Panc1 (cell line): ENCODE measurements at regions not wholly inside any gene's neighbourhood (a gene's known extent, or its start where the extent isn't known, plus 50 kb on each side); places are given as distances from the start of the nearest gene placed in this dataset.

Source experiments
- ATAC-seq: fragments of 200-7000 bp; cut with Tn5 transposase; 2 replicates; pipeline ENCODE4 v1.9.1; 2020; ENCODE audit warnings: mild to moderate bottlenecking, moderate library complexity
- BruUV-seq: library from RNA; stranded (reverse); fragments of 400-500 nt; replicated peaks from 2 replicates; lab custom pipeline; 2021; lab: Mats Ljungman, UMichigan
- CTCF ChIA-PET: fragments of 300-600 bp; sonication (Branson Sonifier 250); formaldehyde crosslinking; loops from one replicate; lab custom pipeline; 2022; ENCODE audit warnings: antibody characterized with exemption; lab: Charles Lee
- POLR2A ChIA-PET: fragments of 300-600 bp; sonication (Branson Sonifier 250); formaldehyde crosslinking; loops from one replicate; lab custom pipeline; 2022; ENCODE audit warnings: antibody characterized with exemption; lab: Charles Lee
- DNase-seq: peaks from one replicate; pipeline ENCODE4 v3.0.0-alpha.2; 2010; ENCODE audit warnings: low read depth, low spot score
- H3K27ac ChIP-seq: 2 replicates; pipeline ENCODE4 v1.5.1; 2011; ENCODE audit warnings: mild to moderate bottlenecking, low read length, inconsistent platforms
- H3K27me3 ChIP-seq: fragments of 200-500 bp; sonication (Bioruptor generic); 2 replicates; pipeline ENCODE4 v1.6.0; 2014; ENCODE audit warnings: low read length, inconsistent platforms; ENCODE audit not compliant: control insufficient read depth, insufficient read depth
- H3K36me3 ChIP-seq: fragments of 200-500 bp; sonication (Bioruptor generic); 2 replicates; pipeline ENCODE4 v1.5.1; 2014; ENCODE audit warnings: inconsistent platforms, mild to moderate bottlenecking, low read length, moderate library complexity; ENCODE audit not compliant: control insufficient read depth, insufficient read depth
- H3K4me1 ChIP-seq: 2 replicates; pipeline ENCODE4 v1.5.1; 2011; ENCODE audit warnings: inconsistent platforms, mild to moderate bottlenecking, low read length, moderate library complexity; ENCODE audit not compliant: control insufficient read depth, insufficient read depth
- H3K4me3 ChIP-seq, 2 experiments: 2 replicates each; pipeline ENCODE4 v1.5.1; 2011 to 2012; ENCODE audit warnings: low read depth in 2 of 2, low read length in 2 of 2, mild to moderate bottlenecking in 2 of 2, inconsistent platforms in 1 of 2, moderate library complexity in 1 of 2
- H3K9me3 ChIP-seq: fragments of 200-500 bp; sonication (Bioruptor generic); 2 replicates; pipeline ENCODE4 v1.5.1; 2014; ENCODE audit warnings: low read depth, mild to moderate bottlenecking, inconsistent platforms, low read length, moderate library complexity; ENCODE audit not compliant: control insufficient read depth, insufficient read depth
- POLR2AphosphoS5 ChIP-seq: IDR thresholded peaks from 2 replicates; pipeline ENCODE4 v1.6.1; 2012; ENCODE audit warnings: mild to moderate bottlenecking, low read depth, low read length, moderate library complexity
- REST ChIP-seq, 2 experiments: IDR thresholded peaks; 2 replicates each; pipeline ENCODE4 v1.6.1; 2011 to 2012; ENCODE audit warnings: low read depth in 2 of 2, control low read depth in 1 of 2, low read length in 1 of 2, mild to moderate bottlenecking in 1 of 2, moderate library complexity in 1 of 2; ENCODE audit not compliant: insufficient read depth in 1 of 2
- SIN3A ChIP-seq: IDR thresholded peaks from 2 replicates; pipeline ENCODE4 v1.6.1; 2012; ENCODE audit warnings: low read depth, mild to moderate bottlenecking, low read length, moderate library complexity, borderline replicate concordance; ENCODE audit not compliant: insufficient read depth
- TCF7L2 ChIP-seq: IDR thresholded peaks from 2 replicates; pipeline ENCODE4 v1.6.1; 2011; ENCODE audit warnings: mild to moderate bottlenecking, low read depth, low read length, inconsistent platforms
- in situ Hi-C: cut with HindIII; loops from 2 replicates; pipeline ENCODE4 v1.10.0; 2016; ENCODE audit warnings: low sequenced_read_pairs, low pct_unique_long_range_greater_than_20kb
- intact Hi-C: fragments of 100-400 bp; cut with micrococcal nuclease; formaldehyde crosslinking; loops from one replicate; pipeline ENCODE4 v1.10.0; 2022; ENCODE audit not compliant: unreplicated experiment
- TF ChIP-seq, protein P1 (sequence below): fragments of 450-650 bp; IDR thresholded peaks from 2 replicates; pipeline ENCODE4 v1.5.1; 2017; ENCODE audit warnings: mild to moderate bottlenecking

DNA sequence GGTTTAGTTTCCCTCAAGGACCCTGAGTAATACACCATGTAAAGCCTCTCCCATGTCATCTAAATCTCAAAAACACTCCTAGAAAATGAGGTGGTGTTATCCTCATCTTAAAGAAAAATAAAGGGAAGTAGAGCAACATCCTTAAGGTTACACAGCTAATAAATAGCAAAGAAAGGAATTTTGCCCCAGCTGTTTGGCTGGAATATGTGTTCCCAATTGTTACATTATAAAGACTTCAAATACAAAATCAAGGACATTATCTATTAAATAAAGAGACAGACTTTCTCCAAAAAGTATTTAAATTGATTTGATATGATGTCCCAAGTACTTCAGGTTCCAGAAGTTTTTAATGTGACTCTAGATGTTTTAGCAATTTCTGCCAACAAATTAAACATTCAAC, 57.9 kb upstream of the IL15 start:
- DNase-seq (no peak), ATAC-seq (no peak)
- H3K4me3 ChIP-seq: no peak overlapping the region
- CTCF ChIA-PET: no interaction called here
- in situ Hi-C loops (no loop called here), intact Hi-C loops (no loop called here)
- H3K27ac ChIP-seq: no peak overlapping the region
- no peaks in the 10 kb centered on the region for H3K4me1 ChIP-seq
- no peaks in the 10 kb centered on the region for H3K9me3 ChIP-seq
- POLR2A ChIA-PET: no interaction called here
- H3K27me3 ChIP-seq: no peaks in the 10 kb centered on the region
- no peak for TF ChIP-seq REST (IDR thresholded peaks at IDR 0.05; ENCODE audit: insufficient read depth in 1 of 2, low read depth in 2 of 2, low read length in 1 of 2)
- TF ChIP-seq SIN3A: no peak
- no peak for TF ChIP-seq TCF7L2
- TF ChIP-seq, protein P1, sequence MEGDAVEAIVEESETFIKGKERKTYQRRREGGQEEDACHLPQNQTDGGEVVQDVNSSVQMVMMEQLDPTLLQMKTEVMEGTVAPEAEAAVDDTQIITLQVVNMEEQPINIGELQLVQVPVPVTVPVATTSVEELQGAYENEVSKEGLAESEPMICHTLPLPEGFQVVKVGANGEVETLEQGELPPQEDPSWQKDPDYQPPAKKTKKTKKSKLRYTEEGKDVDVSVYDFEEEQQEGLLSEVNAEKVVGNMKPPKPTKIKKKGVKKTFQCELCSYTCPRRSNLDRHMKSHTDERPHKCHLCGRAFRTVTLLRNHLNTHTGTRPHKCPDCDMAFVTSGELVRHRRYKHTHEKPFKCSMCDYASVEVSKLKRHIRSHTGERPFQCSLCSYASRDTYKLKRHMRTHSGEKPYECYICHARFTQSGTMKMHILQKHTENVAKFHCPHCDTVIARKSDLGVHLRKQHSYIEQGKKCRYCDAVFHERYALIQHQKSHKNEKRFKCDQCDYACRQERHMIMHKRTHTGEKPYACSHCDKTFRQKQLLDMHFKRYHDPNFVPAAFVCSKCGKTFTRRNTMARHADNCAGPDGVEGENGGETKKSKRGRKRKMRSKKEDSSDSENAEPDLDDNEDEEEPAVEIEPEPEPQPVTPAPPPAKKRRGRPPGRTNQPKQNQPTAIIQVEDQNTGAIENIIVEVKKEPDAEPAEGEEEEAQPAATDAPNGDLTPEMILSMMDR: no peak
- no peak for TF ChIP-seq POLR2AphosphoS5
- no TSS peak for BruUV-seq
- H3K36me3 ChIP-seq: no peaks in the 10 kb centered on the region

DNA sequence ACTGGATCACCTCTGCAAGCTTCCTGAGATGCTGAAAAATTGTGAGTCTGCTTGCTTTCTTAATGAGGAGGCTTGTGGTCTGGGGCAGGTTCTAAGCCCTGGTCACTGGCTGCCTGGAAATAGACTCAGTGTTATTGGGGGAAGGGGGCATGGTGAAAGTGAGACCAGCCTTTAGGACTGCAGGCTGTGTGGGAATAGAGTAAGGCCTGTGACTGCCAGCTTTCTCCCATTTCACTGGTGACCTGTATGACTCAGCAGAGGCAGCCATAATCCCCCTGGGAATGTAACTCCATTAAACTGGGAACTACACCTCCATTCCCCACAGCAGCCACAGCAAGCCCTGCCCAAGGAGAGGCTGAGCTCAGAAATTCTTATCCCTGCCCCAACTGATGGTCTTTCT, 55.9 kb upstream of the IL15 start:
- H3K36me3 ChIP-seq: no peaks in the 10 kb centered on the region
- TF ChIP-seq REST (IDR thresholded peaks at IDR 0.05; ENCODE audit: insufficient read depth in 1 of 2, low read depth in 2 of 2, low read length in 1 of 2): no peak
- no peak for TF ChIP-seq TCF7L2
- no peak for TF ChIP-seq POLR2AphosphoS5
- no peak for TF ChIP-seq SIN3A
- TF ChIP-seq, protein P1: no peak
- no TSS peak for BruUV-seq
- H3K4me3 ChIP-seq: no peak overlapping the region
- in situ Hi-C loops: no loop called here
- intact Hi-C loops: no loop called here
- CTCF ChIA-PET: no interaction called here
- no peak overlapping the region for H3K27ac ChIP-seq
- no peak for ATAC-seq
- POLR2A ChIA-PET: no interaction called here
- H3K27me3 ChIP-seq: no peaks in the 10 kb centered on the region
- no peak for DNase-seq
- H3K9me3 ChIP-seq: no peaks in the 10 kb centered on the region
- H3K4me1 ChIP-seq: no peaks in the 10 kb centered on the region
